Nephron progenitor cell (in vitro differentiated cells): ENCODE measurements at regions not wholly inside any gene's neighbourhood (a gene's known extent, or its start where the extent isn't known, plus 50 kb on each side); places are given as distances from the start of the nearest gene placed in this dataset.
"Not testable (repeated sequence)": the region's sequence is repeated elsewhere in the genome, so short reads cannot be mapped to it uniquely, and the experiment has no call there.

Experiments used
- DNase-seq: peaks from one replicate; pipeline ENCODE4 v3.0.0; 2021
- H3K27ac Mint-ChIP-seq: 2 replicates; pipeline ENCODE4 v1.8.0; 2021; ENCODE audit warnings: mild to moderate bottlenecking, moderate library complexity, mixed read lengths
- H3K27me3 Mint-ChIP-seq: 2 replicates; pipeline ENCODE4 v1.8.0; 2021; ENCODE audit warnings: mild to moderate bottlenecking, low read depth, mixed read lengths; ENCODE audit not compliant: poor library complexity
- H3K36me3 Mint-ChIP-seq: 2 replicates; pipeline ENCODE4 v1.8.0; 2021; ENCODE audit warnings: low read depth, mixed read lengths
- H3K4me1 Mint-ChIP-seq: 2 replicates; pipeline ENCODE4 v1.8.0; 2021; ENCODE audit warnings: mixed read lengths
- H3K4me3 Mint-ChIP-seq: 2 replicates; pipeline ENCODE4 v1.8.0; 2021; ENCODE audit warnings: mild to moderate bottlenecking, moderate library complexity, mixed read lengths
- H3K9me3 Mint-ChIP-seq: 2 replicates; pipeline ENCODE4 v1.8.0; 2021; ENCODE audit warnings: mild to moderate bottlenecking, moderate library complexity, mixed read lengths
- TF ChIP-seq, protein P1 (sequence below): fragments of 200-600 bp; sonication (generic); IDR thresholded peaks from 2 replicates; pipeline ENCODE4 v1.5.0; 2021; ENCODE audit warnings: antibody characterized with exemption

GRCh38 chr15:69763831-69764230 lies 311.2 kb downstream of the RPLP1 start:
- TF ChIP-seq, protein P1, sequence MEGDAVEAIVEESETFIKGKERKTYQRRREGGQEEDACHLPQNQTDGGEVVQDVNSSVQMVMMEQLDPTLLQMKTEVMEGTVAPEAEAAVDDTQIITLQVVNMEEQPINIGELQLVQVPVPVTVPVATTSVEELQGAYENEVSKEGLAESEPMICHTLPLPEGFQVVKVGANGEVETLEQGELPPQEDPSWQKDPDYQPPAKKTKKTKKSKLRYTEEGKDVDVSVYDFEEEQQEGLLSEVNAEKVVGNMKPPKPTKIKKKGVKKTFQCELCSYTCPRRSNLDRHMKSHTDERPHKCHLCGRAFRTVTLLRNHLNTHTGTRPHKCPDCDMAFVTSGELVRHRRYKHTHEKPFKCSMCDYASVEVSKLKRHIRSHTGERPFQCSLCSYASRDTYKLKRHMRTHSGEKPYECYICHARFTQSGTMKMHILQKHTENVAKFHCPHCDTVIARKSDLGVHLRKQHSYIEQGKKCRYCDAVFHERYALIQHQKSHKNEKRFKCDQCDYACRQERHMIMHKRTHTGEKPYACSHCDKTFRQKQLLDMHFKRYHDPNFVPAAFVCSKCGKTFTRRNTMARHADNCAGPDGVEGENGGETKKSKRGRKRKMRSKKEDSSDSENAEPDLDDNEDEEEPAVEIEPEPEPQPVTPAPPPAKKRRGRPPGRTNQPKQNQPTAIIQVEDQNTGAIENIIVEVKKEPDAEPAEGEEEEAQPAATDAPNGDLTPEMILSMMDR: no peak
- H3K36me3 Mint-ChIP-seq: no peaks in the 10 kb centered on the region
- no peak for DNase-seq
- H3K27me3 Mint-ChIP-seq: peaks cover 33% of the 10 kb centered on the region
- H3K27ac Mint-ChIP-seq: no peak overlapping the region
- H3K4me3 Mint-ChIP-seq: no peak overlapping the region
- peaks cover 28% of the 10 kb centered on the region for H3K9me3 Mint-ChIP-seq
- peaks cover 8% of the 10 kb centered on the region for H3K4me1 Mint-ChIP-seq

- Mint-ChIP-seq H3K4me1 (peaks cover 7% of the 10 kb centered on the region), H3K9me3 (peaks cover 50% of the 10 kb centered on the region), H3K27ac (no peak overlapping the region), H3K36me3 (no peaks in the 10 kb centered on the region), H3K27me3 (peaks cover 22% of the 10 kb centered on the region), H3K4me3 (no peak overlapping the region)
- TF ChIP-seq, protein P1: no peak
- DNase-seq: no peak
Observed at GRCh38 chr15:69766156-69766555, 313.5 kb downstream of the RPLP1 start.

- peaks cover 5% of the 10 kb centered on the region for H3K36me3 Mint-ChIP-seq
- H3K27me3 Mint-ChIP-seq: peaks cover 22% of the 10 kb centered on the region
- TF ChIP-seq, protein P1: no peak
- peaks cover 60% of the 10 kb centered on the region for H3K9me3 Mint-ChIP-seq
- no peak overlapping the region for H3K4me3 Mint-ChIP-seq
- no peak overlapping the region for H3K27ac Mint-ChIP-seq
- no peak for DNase-seq
- H3K4me1 Mint-ChIP-seq: peaks cover 3% of the 10 kb centered on the region
Observed at GRCh38 chr15:69767191-69767590, 314.6 kb downstream of the RPLP1 start.

DNA sequence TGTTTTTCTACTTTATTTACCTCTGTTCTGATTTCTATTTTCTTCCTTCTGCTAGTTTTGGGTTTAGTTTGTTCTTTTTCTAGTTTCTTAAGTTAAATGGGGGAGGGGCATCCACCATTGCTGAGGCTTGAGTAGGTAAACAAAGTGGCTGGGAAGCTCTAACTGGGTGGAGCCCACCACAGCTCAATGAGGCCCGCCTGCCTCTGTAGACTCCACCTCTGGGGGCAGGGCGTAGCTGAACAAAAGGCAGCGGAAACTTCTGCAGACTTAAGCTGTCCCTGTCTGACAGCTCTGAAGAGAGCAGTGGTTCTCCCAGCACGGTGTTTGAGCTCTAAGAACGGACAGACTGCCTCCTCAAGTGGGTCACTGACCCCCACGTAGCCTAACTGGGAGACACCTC lies 316.7 kb downstream of the RPLP1 start:
- not testable (repeated sequence) for H3K4me3 Mint-ChIP-seq, DNase-seq, H3K27ac Mint-ChIP-seq, H3K36me3 Mint-ChIP-seq, H3K4me1 Mint-ChIP-seq
- peaks cover 78% of the 10 kb centered on the region for H3K9me3 Mint-ChIP-seq
- peaks cover 13% of the 10 kb centered on the region for H3K27me3 Mint-ChIP-seq

DNA sequence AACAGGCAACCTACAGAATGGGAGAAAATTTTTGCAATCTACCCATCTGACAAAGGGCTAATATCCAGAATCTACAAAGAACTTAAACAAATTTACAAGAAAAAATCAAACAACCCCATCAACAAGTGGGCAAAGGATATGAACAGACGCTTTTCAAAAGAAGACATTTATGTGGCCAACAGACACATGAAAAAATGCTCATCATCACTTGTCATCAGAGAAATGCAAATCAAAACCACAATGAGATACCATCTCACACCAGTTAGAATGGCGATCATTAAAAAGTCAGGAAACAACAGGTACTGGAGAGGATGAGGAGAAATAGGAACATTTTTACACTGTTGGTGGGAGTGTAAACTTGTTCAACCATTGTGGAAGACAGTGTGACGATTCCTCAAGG lies 321.6 kb downstream of the RPLP1 start:
- not testable (repeated sequence) for H3K4me1 Mint-ChIP-seq, H3K27me3 Mint-ChIP-seq, H3K27ac Mint-ChIP-seq, DNase-seq, H3K4me3 Mint-ChIP-seq
- H3K36me3 Mint-ChIP-seq: peaks cover 21% of the 10 kb centered on the region
- H3K9me3 Mint-ChIP-seq: peaks cover 82% of the 10 kb centered on the region

DNA sequence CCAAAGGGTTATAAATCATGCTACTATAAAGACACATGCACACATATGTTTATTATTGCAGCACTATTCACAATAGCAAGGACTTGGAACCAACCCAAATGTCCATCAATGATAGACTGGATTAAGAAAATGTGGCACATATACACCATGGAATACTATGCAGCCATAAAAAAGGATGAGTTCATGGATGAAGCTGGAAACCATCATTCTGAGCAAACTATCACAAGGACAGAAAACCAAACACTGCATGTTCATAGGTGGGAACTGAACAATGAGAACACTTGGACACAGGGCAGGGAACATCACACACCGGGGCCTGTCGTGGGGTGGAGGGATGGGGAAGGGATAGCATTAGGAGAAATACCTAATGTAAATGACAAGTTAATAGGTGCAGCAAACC lies 322.1 kb downstream of the RPLP1 start:
- H3K4me3 Mint-ChIP-seq, H3K27me3 Mint-ChIP-seq: not testable (repeated sequence)
- H3K36me3 Mint-ChIP-seq: peaks cover 21% of the 10 kb centered on the region

DNA sequence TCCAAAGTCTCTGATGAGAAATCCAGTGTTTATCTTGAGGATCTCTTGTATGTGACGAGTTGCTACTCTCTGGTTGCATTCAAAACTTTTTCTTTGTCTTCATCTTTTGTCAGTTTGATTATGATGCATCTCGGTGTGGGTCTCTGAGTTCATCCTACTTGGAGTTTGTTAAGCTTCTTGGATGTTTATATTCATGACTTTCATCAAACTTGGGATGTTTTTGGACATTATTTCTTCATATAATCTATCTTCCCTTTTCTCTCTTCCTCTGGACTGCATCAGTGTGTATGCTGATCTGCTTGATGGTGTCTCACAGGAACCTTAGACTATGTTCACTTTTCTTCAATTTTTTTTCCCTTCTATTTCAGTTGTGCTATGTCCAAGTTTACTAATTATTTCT lies 320.4 kb downstream of the TLE3 start:
- no peak for DNase-seq
- H3K4me1 Mint-ChIP-seq: peaks cover 9% of the 10 kb centered on the region
- no peak overlapping the region for H3K27ac Mint-ChIP-seq
- H3K36me3 Mint-ChIP-seq: peaks cover 17% of the 10 kb centered on the region
- H3K9me3 Mint-ChIP-seq: peaks cover 54% of the 10 kb centered on the region
- no peak overlapping the region for H3K4me3 Mint-ChIP-seq
- H3K27me3 Mint-ChIP-seq: peaks cover 10% of the 10 kb centered on the region
- TF ChIP-seq, protein P1: no peak

More for the DNA sequence above, 322.1 kb downstream of the RPLP1 start:
- not testable (repeated sequence) for DNase-seq, H3K4me1 Mint-ChIP-seq, H3K27ac Mint-ChIP-seq
- H3K9me3 Mint-ChIP-seq: peaks cover 78% of the 10 kb centered on the region
